ENCODE measurements at regions not wholly inside any gene's neighbourhood (a gene's known extent, or its start where the extent isn't known, plus 50 kb on each side); places are given as distances from the start of the nearest gene placed in this dataset.

DNA sequence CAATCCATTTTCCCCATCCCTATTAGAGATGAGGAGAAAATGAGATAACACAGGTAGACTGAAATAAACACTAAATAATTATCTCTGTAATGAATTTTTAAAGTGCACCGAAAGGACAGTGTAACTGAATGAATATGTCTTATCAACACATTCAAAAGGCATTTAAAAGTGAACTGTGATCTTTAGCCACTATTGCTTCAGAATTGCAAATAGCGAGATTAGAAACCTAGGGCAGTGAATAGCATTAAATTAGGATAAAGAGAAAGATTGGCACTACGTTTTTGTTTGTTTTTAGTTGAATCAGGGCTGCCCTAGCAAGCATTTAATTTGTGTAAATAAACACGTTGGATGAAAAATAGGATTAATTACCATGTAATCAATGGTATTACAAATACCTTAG lies 537.5 kb downstream of the ELAVL2 start:
- no peak for DNase-seq (ENCODE audit: unreplicated experiment)
- ChIA-PET CTCF (no interaction called here), POLR2A (no interaction called here)
- H3K27ac Mint-ChIP-seq (ENCODE audit: low read depth, unreplicated experiment), result no peak overlapping the region
- H3K4me1 Mint-ChIP-seq (ENCODE audit: insufficient read depth, unreplicated experiment), result no peaks in the 10 kb centered on the region
- no peak overlapping the region for H3K4me3 Mint-ChIP-seq (ENCODE audit: unreplicated experiment)
- peaks cover 33% of the 10 kb centered on the region for H3K27me3 Mint-ChIP-seq (ENCODE audit: insufficient read depth, unreplicated experiment)
- no peaks in the 10 kb centered on the region for H3K9me3 Mint-ChIP-seq (ENCODE audit: unreplicated experiment)
- TF ChIP-seq, protein P1, sequence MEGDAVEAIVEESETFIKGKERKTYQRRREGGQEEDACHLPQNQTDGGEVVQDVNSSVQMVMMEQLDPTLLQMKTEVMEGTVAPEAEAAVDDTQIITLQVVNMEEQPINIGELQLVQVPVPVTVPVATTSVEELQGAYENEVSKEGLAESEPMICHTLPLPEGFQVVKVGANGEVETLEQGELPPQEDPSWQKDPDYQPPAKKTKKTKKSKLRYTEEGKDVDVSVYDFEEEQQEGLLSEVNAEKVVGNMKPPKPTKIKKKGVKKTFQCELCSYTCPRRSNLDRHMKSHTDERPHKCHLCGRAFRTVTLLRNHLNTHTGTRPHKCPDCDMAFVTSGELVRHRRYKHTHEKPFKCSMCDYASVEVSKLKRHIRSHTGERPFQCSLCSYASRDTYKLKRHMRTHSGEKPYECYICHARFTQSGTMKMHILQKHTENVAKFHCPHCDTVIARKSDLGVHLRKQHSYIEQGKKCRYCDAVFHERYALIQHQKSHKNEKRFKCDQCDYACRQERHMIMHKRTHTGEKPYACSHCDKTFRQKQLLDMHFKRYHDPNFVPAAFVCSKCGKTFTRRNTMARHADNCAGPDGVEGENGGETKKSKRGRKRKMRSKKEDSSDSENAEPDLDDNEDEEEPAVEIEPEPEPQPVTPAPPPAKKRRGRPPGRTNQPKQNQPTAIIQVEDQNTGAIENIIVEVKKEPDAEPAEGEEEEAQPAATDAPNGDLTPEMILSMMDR (IDR thresholded peaks at IDR 0.05; ENCODE audit: unreplicated experiment), result no peak
- intact Hi-C loops (cut with micrococcal nuclease), result no loop called here
- no peaks in the 10 kb centered on the region for H3K36me3 Mint-ChIP-seq (ENCODE audit: insufficient read depth, unreplicated experiment)
- no TSS peak for BruUV-seq (replicated peaks)

DNA sequence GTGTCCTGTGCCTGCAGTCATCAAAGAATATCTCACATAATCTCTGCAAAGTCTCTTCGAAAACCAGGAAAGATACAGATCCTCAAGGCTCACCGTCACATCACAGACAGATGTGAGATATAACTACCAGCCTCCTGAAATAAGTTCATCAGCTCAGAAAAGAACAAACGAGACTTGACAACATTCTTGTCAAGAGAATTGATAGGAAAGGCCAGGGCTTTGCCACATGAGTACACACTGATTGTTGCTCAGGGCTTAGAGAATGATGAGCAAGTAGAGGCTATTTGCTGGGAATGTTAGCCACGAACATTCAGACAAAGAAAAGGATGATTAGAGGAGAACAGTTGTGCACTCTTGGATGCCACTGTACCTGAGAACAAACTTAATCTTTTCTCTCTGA lies 535.1 kb downstream of the ELAVL2 start:
- POLR2A ChIA-PET, result no interaction called here
- Mint-ChIP-seq H3K27me3 (ENCODE audit: insufficient read depth, unreplicated experiment) (peaks cover 57% of the 10 kb centered on the region), H3K4me1 (ENCODE audit: insufficient read depth, unreplicated experiment) (no peaks in the 10 kb centered on the region), H3K36me3 (ENCODE audit: insufficient read depth, unreplicated experiment) (no peaks in the 10 kb centered on the region), H3K9me3 (ENCODE audit: unreplicated experiment) (no peaks in the 10 kb centered on the region), H3K4me3 (ENCODE audit: unreplicated experiment) (no peak overlapping the region), H3K27ac (ENCODE audit: low read depth, unreplicated experiment) (no peak overlapping the region)
- CTCF ChIA-PET, result no interaction called here
- BruUV-seq (replicated peaks), result no TSS peak
- TF ChIP-seq, protein P1 (IDR thresholded peaks at IDR 0.05; ENCODE audit: unreplicated experiment), result no peak
- intact Hi-C loops (cut with micrococcal nuclease), result no loop called here
- DNase-seq (ENCODE audit: unreplicated experiment), result no peak

DNA sequence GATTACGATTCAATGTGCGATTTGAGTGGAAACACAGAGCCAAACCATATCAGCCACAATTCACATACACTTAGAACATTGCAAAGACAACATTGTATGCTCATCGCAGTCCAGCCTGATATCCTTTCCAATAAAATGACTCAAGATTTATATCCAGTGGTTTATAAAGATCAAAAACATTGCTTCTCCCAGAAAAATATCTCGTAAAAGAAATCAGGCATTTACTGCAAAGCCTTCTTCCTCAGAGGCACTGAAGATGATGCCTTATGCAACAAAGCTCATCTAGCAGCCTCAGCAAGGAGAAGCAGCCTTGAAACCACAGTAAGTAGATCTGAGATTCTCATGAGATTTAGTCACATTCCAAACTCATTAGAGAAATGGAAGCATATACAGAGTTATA lies 523.8 kb downstream of the ELAVL2 start:
- no TSS peak for BruUV-seq (replicated peaks)
- intact Hi-C loops (cut with micrococcal nuclease), result no loop called here
- Mint-ChIP-seq H3K27ac (ENCODE audit: low read depth, unreplicated experiment) (no peak overlapping the region), H3K4me1 (ENCODE audit: insufficient read depth, unreplicated experiment) (no peaks in the 10 kb centered on the region), H3K4me3 (ENCODE audit: unreplicated experiment) (no peak overlapping the region), H3K9me3 (ENCODE audit: unreplicated experiment) (no peaks in the 10 kb centered on the region), H3K27me3 (ENCODE audit: insufficient read depth, unreplicated experiment) (peaks cover 36% of the 10 kb centered on the region), H3K36me3 (ENCODE audit: insufficient read depth, unreplicated experiment) (no peaks in the 10 kb centered on the region)
- CTCF ChIA-PET, result no interaction called here
- TF ChIP-seq, protein P1 (IDR thresholded peaks at IDR 0.05; ENCODE audit: unreplicated experiment), result no peak
- no peak for DNase-seq (ENCODE audit: unreplicated experiment)
- POLR2A ChIA-PET, result no interaction called here

DNA sequence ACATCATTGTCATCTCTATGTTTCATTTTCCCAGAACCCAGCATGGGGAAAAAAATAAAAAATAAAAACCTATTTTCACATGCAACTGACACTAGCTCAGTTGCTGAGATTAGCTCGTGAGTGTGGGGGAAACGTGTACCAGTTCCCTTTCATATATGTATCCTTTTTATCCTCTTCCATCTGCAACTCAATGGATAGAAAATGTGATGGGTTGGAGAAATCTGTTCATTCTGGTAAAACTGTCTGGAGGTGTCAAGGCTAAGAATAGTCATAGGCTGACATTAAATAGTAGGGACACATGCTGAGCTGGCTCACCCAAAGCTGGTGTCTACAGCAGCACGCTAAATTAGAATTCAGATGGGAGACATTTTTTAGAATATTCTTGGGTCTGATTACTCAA lies 519.3 kb downstream of the ELAVL2 start:
- H3K4me3 Mint-ChIP-seq (ENCODE audit: unreplicated experiment), result no peak overlapping the region
- ChIA-PET POLR2A (no interaction called here), CTCF (no interaction called here)
- TF ChIP-seq, protein P1 (IDR thresholded peaks at IDR 0.05; ENCODE audit: unreplicated experiment), result no peak
- DNase-seq (ENCODE audit: unreplicated experiment), result no peak
- H3K36me3 Mint-ChIP-seq (ENCODE audit: insufficient read depth, unreplicated experiment), result peaks cover 5% of the 10 kb centered on the region
- no peak overlapping the region for H3K27ac Mint-ChIP-seq (ENCODE audit: low read depth, unreplicated experiment)
- H3K27me3 Mint-ChIP-seq (ENCODE audit: insufficient read depth, unreplicated experiment), result peaks cover 19% of the 10 kb centered on the region
- no peaks in the 10 kb centered on the region for H3K9me3 Mint-ChIP-seq (ENCODE audit: unreplicated experiment)
- intact Hi-C loops (cut with micrococcal nuclease), result no loop called here
- H3K4me1 Mint-ChIP-seq (ENCODE audit: insufficient read depth, unreplicated experiment), result no peaks in the 10 kb centered on the region
- BruUV-seq (replicated peaks), result no TSS peak
